Activated CD4-positive, alpha-beta T cell treated with anti-CD3 and anti-CD28 coated beads, Interleukin-2, Interleukin-4, amounts not matched to agents 100 ng/mL and 50 ng/mL, durations not matched to agents 16 hours and 8 hours (primary cell): ENCODE measurements at regions not wholly inside any gene's neighbourhood (a gene's known extent, or its start where the extent isn't known, plus 50 kb on each side); places are given as distances from the start of the nearest gene placed in this dataset.
"Not testable (repeated sequence)": the region's sequence is repeated elsewhere in the genome, so short reads cannot be mapped to it uniquely, and the experiment has no call there.

Experiments used
- DNase-seq: peaks from one replicate; pipeline ENCODE4 v3.0.0-alpha.2; 2020; ENCODE audit warnings: low spot score

DNA sequence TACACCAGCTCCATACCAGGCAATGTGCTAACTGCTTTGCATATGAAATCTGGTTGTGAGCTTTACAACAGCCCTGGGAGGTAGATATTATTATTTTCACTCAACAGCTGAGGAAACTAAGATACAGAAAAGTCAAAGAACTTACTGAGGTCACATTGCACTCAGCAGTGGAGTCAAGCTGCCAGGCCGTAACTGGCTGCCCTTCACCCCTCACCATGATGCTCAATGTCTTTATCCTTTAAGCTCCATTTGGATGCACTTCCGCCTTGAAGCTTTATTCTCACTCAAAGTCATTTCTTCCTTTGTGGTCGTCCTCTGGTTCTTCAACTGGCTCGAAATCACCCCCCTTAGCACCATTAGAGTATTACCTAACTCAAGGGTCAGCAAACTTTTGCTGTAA is 81.7 kb upstream of the RALGPS2 start:
- DNase-seq: no peak

DNA sequence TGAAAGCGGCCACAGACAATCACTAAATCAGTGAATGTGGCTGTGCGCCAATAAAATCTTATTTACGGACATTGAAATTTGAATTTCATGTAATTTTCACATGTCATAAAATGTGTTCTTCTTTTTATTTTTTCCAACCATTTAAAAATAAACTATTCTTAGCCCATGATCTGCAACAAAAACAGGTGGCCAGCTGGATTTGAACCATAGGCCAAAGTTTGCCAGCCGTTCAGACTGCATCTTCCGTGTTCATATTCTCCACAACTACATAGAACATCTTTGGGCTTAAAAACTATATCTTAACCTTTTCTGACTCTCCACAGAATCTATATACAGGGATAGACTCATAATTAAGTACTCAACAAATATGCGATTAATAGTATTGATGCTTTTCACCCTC is 81.2 kb upstream of the RALGPS2 start:
- no peak for DNase-seq

GRCh38 chr1:178644308-178645120 is 80.5 kb upstream of the RALGPS2 start:
- DNase-seq: no peak

DNA sequence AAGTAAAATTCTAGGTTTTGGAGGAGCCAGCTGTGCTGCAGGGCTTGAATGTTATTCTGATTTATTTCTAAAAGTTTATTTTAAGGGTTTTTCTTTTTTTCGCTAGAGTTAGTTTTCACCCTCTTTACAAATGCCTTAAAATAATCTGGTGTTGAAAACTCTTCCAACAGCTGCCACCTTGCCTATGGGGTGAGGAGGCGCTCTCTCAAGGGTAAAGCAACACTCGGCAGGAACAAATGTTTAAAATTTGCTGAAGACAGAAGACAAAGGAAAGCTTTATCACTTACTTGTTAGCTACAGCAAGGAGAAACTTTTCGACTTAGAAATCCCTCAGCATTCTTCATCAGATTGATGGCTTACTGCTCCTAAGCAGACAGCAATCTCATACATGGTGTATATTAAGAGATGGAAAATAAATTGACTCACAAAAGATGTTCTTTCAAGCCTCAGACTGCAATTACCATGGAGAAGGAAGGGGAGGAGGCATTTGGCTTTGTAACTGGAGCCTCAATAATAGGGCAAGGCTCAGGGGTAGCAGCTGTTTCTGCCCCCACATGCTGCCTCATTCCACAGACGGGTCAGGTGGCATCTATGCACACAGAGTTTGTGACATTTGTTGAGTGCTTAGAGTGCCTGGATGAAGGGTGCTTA is 79.8 kb upstream of the RALGPS2 start:
- DNase-seq: no peak

- DNase-seq: no peak
Measured at GRCh38 chr1:178645808-178646200, 79.2 kb upstream of the RALGPS2 start.

DNA sequence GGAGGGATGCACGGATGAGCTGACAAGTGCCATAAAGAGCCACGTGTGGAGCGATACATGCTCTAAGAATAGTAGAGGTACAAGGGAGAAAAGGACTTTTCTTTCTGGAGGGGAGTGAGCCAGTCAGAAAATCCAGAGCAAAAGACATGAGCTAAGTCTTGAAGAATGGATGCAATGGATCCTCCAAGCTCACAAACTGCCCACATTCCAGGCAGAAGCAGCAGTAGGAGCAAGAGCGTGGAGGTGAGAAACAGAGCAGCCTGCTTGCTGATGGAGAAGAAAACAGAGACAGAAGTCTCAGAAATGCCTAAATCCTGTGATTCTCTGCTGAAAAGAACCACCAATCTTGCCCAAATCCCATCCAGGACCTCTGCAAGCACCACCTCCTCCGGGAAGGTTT is 78.2 kb upstream of the RALGPS2 start:
- DNase-seq: no peak

DNA sequence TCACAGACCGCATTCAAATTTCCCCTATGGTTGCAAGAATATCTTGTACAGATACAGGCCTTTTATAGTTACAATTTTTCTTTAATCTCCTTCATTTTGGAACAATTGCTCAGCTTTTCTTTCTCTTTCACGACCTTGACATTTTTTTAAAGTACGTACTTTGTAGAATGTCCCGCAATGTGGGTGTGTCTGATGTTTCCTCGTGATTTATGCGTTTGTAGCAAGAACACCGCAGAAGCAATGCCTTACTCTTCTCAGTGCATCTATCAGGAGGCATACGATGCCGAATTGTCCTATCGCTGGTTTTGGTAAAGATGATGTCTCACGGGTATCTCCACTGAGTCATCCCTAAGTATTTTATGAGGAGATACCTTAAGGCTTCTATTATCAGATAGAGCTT is 76.9 kb upstream of the RALGPS2 start:
- DNase-seq: no peak

DNA sequence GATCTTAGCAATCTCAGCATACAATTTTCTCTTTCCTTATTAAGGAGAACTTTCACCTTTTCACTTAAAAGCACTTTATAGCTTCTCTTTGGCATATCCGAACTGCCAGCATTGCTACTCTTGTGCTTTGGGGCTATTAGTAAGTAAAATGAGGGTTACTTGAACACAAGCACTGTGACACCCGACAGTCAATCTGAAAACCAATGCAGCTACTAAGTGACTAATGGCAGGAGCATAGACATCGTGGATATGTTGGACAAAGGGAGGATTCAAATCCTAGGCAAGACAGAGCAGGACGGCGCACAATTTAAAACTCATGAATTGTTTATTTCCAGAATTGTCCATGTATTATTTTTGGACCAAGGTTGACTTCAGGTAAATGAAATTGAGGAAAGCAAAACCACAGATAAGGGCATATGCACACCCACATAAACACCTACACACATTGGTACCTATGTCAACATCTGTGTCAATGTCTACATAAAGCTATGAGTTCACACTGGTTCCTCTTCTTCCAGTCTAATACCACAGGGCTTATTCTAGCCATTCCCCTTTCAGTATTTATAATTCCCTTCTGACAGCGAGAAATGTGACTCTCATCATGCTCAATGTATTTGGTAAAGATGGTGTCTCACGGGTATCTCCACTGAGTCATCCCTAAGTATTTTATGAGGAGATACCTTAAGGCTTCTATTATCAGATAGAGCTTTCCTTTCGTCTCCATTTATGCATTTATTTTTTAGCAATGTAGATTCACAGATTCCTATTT is 75.3 kb upstream of the RALGPS2 start:
- no peak for DNase-seq

DNA sequence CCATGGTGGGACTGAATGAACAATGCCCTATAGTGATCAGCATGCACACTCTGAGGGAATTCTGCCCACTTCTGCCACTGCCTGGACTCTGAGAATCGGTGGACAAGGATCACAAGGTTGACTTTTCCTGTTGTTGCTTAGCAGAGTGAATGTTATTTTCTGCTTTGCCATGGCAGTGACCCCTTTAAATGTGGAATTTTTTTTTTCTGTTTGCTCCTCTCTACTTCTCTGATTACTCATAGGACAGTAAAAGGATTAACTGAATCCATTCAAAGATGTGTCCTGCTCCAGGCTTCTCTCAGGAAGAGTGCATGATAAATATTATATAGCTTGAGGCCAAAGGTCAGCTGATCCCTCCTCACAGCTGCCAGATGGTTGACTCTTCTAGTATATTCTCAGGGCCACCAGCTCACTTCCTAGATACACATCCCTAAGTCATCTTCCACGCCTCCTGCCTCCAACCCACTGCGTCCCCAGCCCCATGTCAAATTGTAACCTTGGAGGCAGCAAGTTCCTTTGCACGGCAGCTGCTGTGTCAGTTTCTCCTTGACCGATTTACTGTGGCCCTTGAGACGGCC is 74.0 kb upstream of the RALGPS2 start:
- DNase-seq: no peak

DNA sequence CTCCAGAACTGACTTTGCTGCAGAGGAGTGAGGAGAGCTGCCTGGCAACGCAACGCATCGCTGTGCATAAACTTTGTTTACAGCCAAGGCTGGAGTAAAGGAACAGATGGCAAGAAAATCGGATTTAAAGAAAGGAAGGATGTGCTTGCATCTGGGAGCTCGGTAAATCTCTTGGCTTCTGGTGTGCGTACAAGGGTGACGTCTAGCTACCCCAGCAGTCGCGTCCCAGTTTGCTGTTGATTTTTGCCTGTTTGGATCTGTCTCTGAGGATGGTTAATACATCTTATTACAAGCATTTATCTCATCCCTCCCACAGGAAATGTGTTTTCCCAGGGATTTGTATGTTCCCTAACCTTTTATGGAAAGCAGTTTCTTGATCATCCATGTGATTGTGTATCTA is 73.3 kb upstream of the RALGPS2 start:
- no peak for DNase-seq

DNA sequence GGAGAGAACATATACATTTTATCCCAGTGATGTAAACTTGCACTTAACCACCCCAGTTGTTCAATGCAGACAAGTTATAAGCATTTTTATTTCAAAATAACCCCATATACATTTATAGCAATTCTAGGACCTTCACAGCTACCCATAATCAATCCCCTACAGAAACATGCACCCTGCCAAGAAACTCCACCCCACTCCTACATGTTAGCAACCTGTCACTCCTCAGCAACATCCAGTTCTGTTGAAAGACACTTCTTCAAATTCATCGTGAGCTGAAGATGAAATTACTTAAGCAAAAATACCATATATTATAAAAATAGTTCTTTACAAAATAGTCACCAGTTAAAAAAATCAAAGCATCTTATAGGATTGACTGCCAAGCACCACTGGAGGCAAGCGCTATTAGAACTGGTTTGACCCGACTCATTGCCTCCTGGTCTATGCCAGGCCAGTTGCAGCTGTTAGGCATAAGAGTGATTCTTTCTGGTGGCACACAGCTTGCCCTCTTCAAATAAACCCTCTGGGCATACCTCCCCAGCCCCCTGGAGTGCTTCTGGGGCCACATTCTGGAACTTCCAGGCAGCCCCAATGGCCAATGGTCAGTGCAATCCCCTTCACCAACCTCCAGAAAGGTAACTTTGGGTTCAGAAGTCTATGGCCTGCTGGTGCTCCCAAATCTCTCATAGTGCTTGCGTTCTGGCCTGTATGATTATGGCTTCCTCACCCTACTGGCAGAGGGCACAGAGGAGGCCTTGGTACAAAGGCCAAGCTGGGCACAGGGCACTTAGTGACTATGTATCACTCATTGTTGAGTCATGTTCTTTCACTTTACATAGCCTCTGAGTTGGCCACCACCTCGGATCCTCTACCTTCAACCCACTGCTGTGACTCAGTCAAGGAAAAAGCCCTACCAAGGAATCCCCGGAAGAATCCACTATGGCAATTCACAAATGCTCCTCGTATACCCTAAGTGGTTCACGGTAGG is 72.2 kb upstream of the RALGPS2 start:
- DNase-seq: no peak

GRCh38 chr1:178659789-178660208 is 65.2 kb upstream of the RALGPS2 start:
- DNase-seq: no peak

DNA sequence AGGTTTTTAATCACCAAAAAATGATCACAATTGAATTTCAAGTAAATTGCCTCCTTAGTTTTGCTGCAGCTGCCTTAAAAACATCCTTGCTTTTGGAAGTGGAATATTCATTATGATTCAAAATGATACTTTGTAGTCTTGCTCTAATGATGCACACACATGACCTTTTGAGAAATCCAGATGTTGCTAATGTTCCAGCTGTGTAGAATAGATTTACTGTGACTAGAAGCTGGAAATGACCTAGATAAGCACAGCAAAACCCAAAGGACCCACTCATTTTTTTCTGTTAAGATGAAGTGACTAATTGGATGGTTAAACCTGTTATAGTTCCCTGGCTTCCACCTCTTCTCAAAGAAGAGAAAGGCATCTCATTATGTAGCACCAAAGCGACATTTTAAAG is 64.6 kb upstream of the RALGPS2 start:
- DNase-seq: no peak

GRCh38 chr1:178664278-178664677 is 60.8 kb upstream of the RALGPS2 start:
- no peak for DNase-seq

DNA sequence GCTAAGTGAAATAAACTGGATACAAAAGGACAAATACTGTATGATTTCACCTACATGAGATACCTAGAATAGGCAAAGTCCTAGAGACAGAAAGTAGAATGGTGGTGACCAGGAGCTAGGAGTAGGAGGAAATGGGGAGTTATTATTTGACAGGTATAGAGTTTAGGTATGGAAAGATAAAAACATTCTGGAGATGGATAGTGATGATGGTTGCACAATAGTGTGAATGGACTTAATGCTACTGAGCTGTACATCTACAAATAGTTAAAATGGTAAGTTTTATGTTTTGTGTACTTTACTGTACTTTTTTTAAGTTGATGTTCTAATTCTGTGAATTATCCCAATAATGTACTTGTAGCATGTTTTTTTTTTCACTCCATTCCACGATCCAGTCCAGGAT is 59.5 kb upstream of the RALGPS2 start:
- no peak for DNase-seq

GRCh38 chr1:178666891-178667290 is 58.2 kb upstream of the RALGPS2 start:
- not testable (repeated sequence) for DNase-seq

DNA sequence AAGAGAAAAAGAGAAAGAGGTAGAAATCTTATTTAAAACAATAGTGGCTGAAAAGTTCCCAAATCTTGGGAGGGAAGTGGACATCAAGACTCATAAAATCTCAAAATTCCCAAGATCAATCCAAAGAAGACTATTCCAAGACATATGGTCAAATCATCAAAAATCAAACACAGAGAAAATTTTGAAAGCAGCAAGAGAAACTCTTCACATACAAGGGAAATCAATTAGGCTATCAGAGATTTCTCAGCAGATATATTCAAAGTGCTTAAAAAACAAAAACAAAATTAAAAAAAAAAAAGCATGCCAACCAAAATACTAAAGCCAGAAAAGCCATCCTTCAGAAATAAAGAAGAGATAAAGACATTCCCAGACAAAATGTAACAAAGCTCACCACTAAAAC is 52.6 kb upstream of the RALGPS2 start:
- DNase-seq: no peak

- not testable (repeated sequence) for DNase-seq
Measured at GRCh38 chr1:178674559-178674958, 50.5 kb upstream of the RALGPS2 start.
